NCI-H2227 treated with DMSO at 0.1 percent for 48 hours (cell line): ENCODE measurements at regions not wholly inside any gene's neighbourhood (a gene's known extent, or its start where the extent isn't known, plus 50 kb on each side); places are given as distances from the start of the nearest gene placed in this dataset.

Experiments
- DNase-seq: peaks from one replicate; lab custom pipeline; 2025; lab: John Stamatoyannopoulos, UW

- DNase-seq: no peak
Observed at GRCh38 chr11:20250644-20251247, 90.5 kb upstream of the DBX1 start.

- no peak for DNase-seq
Observed at GRCh38 chr11:20249796-20250195, 89.5 kb upstream of the DBX1 start.

GRCh38 chr11:20249378-20249777, 89.1 kb upstream of the DBX1 start:
- no peak for DNase-seq

GRCh38 chr11:20248871-20249270, 88.6 kb upstream of the DBX1 start:
- DNase-seq: no peak

GRCh38 chr11:20248121-20248772, 88.0 kb upstream of the DBX1 start:
- no peak for DNase-seq

- no peak for DNase-seq
Observed at GRCh38 chr11:20247591-20248007, 87.3 kb upstream of the DBX1 start.

GRCh38 chr11:20243974-20244373, 83.7 kb upstream of the DBX1 start:
- DNase-seq: no peak

- DNase-seq: no peak
Observed at GRCh38 chr11:20238712-20239111, 78.4 kb upstream of the DBX1 start.

- DNase-seq: no peak
Observed at GRCh38 chr11:20235164-20235563, 74.9 kb upstream of the DBX1 start.

GRCh38 chr11:20227631-20228030, 67.4 kb upstream of the DBX1 start:
- no peak for DNase-seq

- no peak for DNase-seq
Observed at GRCh38 chr11:20226933-20227332, 66.7 kb upstream of the DBX1 start.

- DNase-seq: no peak
Observed at GRCh38 chr11:20221566-20221965, 61.3 kb upstream of the DBX1 start.

- no peak for DNase-seq
Observed at GRCh38 chr11:20213790-20214189, 53.5 kb upstream of the DBX1 start.

- no peak for DNase-seq
Observed at GRCh38 chr11:20211691-20212090, 51.4 kb upstream of the DBX1 start.
